Esophagus muscularis mucosa (tissue), 4 donors: ENCODE measurements at regions not wholly inside any gene's neighbourhood (a gene's known extent, or its start where the extent isn't known, plus 50 kb on each side); places are given as distances from the start of the nearest gene placed in this dataset.

Experiments
- DNase-seq: peaks from one replicate; pipeline ENCODE4 v3.0.0-alpha.2; 2017; ENCODE audit errors: extremely low spot score
- H3K27ac ChIP-seq, 4 donors: fragments of 200-600 bp; sonication (generic); replicated peaks in 1 of 4; 1 replicate in 3 of 4; 2 replicates in 1 of 4; pipeline ENCODE4 v1.5.1; 2016 to 2019; ENCODE audit warnings: mild to moderate bottlenecking in 1 of 4
- H3K27me3 ChIP-seq, 4 donors: fragments of 200-600 bp; sonication (generic); one replicate each; pipeline versions ENCODE4 v1.5.1 to v1.6.0; 2016 to 2019
- H3K36me3 ChIP-seq, 4 donors: fragments of 200-600 bp; sonication (generic); one replicate each; pipeline ENCODE4 v1.5.1; 2016 to 2019
- H3K4me1 ChIP-seq, 4 donors: fragments of 200-600 bp; sonication (generic); one replicate each; pipeline ENCODE4 v1.5.1; 2016 to 2019
- H3K4me3 ChIP-seq, 4 donors: fragments of 200-600 bp; sonication (generic); 1 replicate in 2 of 4; 2 replicates in 2 of 4; pipeline ENCODE4 v1.5.1; 2016 to 2019; ENCODE audit warnings: mild to moderate bottlenecking in 4 of 4, moderate library complexity in 1 of 4
- H3K9me3 ChIP-seq, 4 donors: fragments of 200-600 bp; sonication (generic); 1 replicate in 3 of 4; 2 replicates in 1 of 4; pipeline ENCODE4 v1.5.1; 2016 to 2019
- CTCF ChIP-seq, 3 experiments: fragments of 200-600 bp in 2 of 3; fragments of 450-650 bp in 1 of 3; sonication (generic) in 2 of 3; IDR thresholded peaks; one replicate each; pipeline ENCODE4 v1.5.1; 2017 to 2019; ENCODE audit warnings: antibody characterized with exemption in 3 of 3, mild to moderate bottlenecking in 2 of 3, moderate library complexity in 1 of 3
- EP300 ChIP-seq: sonication (generic); formaldehyde crosslinking; IDR thresholded peaks from one replicate; pipeline ENCODE4 v1.6.1; 2017; ENCODE audit warnings: antibody characterized with exemption
- POLR2A ChIP-seq: fragments of 450-650 bp; IDR thresholded peaks from one replicate; pipeline ENCODE4 v1.6.1; 2017; ENCODE audit warnings: antibody characterized with exemption, moderate library complexity, mild to moderate bottlenecking, low read depth
- POLR2AphosphoS5 ChIP-seq, 2 donors: sonication (generic); formaldehyde crosslinking; IDR thresholded peaks; one replicate each; pipeline ENCODE4 v1.6.1; 2017; ENCODE audit warnings: antibody characterized with exemption in 2 of 2
- WGBS: methylation state at CpG from one replicate; pipeline ENCODE4 v1.1.5; 2018; 5-methylcytosine and 5-hydroxymethylcytosine counted together
- intact Hi-C: fragments of 100-400 bp; cut with DNase I; formaldehyde crosslinking; loops from one replicate; pipeline ENCODE4 v1.15.1; 2023

DNA sequence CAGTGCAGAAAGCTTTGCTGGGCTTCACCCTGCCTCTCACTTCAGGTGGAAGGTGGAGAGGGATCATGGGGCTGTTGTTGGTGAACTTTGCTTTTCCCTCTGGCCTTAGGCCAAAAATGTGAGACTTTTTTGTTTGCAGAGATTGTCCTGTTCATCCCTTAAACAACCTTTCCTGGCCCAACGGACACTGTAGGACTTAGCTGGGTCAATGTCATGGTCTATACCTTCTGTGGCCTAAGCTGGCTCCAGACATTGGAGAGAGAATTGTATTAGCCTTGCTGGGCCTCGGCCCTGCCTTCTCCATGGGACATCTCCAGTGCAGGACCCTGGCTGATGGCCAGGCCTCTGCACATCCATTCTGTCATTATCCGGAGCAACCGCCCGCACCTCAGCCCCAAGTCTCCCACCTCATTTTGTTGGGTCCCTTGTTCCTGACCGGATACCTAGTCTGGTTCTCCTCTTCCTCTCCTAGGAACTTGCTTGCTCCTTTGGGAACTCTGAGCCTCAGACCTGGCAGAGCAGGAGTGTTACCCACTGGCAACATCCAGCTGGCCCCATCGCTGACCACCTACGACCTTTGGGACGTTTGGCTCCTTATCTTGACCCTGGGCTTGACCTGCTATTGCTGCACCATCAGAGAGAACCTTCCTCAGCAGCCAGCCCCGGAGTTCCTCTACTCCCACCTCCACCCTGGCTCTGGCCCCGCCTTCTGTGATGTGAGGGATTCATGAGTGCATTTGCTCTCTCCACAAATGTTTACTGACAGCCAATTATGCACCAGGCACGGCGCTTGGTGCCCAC is 128.2 kb downstream of the BANF2 start:
- intact Hi-C loops = no loop called here
- H3K4me3 ChIP-seq = no peak overlapping the region
- no peaks in the 10 kb centered on the region for H3K27me3 ChIP-seq
- DNase-seq = no peak
- H3K36me3 ChIP-seq = no peaks in the 10 kb centered on the region
- TF ChIP-seq POLR2AphosphoS5 (IDR thresholded peaks at IDR 0.05) (no peak), CTCF (IDR thresholded peaks at IDR 0.05) (no peak), EP300 (no peak), POLR2A (no peak)
- peaks cover 0 to 17% (median 12%) of the 10 kb centered on the region in 4 donors for H3K4me1 ChIP-seq
- no peak overlapping the region for H3K27ac ChIP-seq
- WGBS = 96% methylated on average over 13 of the region's 13 CpGs
- H3K9me3 ChIP-seq = no peaks in the 10 kb centered on the region

DNA sequence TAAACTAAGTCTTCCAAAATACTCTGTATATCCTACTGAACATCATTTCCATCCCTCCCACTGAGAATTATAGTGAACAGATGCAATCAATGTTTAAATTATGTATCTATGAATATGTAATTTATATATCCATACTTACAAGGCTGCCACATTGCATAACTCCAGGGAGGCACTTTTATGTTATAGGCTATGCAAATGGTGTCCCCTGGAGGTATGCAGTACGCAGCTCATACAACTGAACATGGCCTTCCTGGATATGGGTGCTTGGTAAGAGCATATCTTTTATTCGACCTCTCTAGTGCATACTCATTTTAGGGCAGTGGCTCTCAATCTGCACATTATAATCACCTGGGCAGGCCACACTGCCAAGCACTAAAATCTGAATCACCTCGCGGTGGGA is 127.3 kb downstream of the BANF2 start:
- Histone ChIP-seq H3K9me3 (no peaks in the 10 kb centered on the region), H3K27ac (no peak overlapping the region), H3K4me1 (peaks cover 0 to 21% (median 12%) of the 10 kb centered on the region in 4 donors), H3K27me3 (no peaks in the 10 kb centered on the region), H3K4me3 (no peak overlapping the region), H3K36me3 (no peaks in the 10 kb centered on the region)
- no peak for DNase-seq
- intact Hi-C loops = no loop called here
- no peak for TF ChIP-seq POLR2A
- whole genome bisulfite sequencing = 71% methylated on average over 4 of the region's 4 CpGs

DNA sequence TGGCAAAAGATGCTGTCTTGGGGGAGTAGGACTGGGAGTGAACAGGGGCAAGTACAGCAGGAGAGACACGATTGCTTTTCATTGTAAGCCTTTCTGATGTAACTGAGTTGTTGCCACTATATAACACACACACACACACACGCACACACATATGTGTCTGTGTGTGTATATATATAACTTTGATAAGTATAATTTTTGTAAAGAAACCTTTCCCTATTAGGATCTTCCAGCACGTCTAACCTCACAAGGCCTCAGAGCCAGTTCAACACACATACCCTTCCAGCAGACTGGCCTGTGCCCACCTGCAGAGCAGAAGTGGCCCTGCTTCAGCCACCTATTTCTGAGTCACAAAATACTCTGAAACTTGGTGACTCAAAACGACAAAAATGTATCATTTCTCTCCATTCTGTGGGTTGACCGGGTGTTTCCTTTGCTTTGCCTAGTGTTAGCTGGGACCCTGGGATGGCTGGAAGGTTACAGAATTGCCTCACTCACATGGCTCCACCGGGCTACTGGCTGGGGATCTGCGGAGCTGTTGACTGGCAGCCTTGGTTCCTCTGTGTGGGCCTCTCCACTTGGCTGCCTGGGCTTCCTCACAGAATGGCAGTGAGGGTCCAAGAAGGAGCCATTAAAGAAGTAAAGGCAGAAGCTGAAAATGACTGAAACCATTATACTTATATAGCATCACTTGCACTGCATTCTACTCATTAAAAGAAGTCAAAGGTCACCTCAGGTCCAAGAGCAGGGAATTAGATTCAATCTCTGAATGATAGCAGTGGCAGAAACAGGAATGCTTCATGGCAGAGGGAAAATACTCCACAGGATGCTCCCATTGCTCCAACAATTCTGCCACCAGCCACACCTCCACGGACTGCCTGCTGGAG is 126.4 kb downstream of the BANF2 start:
- Histone ChIP-seq H3K4me1 (peaks cover 0 to 21% (median 14%) of the 10 kb centered on the region in 4 donors), H3K27me3 (no peaks in the 10 kb centered on the region), H3K27ac (peak overlapping the region in 1 of 4 donors; percentile 27), H3K9me3 (no peaks in the 10 kb centered on the region), H3K36me3 (no peaks in the 10 kb centered on the region), H3K4me3 (no peak overlapping the region)
- TF ChIP-seq CTCF (IDR thresholded peaks at IDR 0.05) (no peak), POLR2A (no peak), EP300 (no peak), POLR2AphosphoS5 (IDR thresholded peaks at IDR 0.05) (no peak)
- WGBS = 90% methylated on average over 8 of the region's 8 CpGs
- intact Hi-C loops = no loop called here
- DNase-seq = no peak

DNA sequence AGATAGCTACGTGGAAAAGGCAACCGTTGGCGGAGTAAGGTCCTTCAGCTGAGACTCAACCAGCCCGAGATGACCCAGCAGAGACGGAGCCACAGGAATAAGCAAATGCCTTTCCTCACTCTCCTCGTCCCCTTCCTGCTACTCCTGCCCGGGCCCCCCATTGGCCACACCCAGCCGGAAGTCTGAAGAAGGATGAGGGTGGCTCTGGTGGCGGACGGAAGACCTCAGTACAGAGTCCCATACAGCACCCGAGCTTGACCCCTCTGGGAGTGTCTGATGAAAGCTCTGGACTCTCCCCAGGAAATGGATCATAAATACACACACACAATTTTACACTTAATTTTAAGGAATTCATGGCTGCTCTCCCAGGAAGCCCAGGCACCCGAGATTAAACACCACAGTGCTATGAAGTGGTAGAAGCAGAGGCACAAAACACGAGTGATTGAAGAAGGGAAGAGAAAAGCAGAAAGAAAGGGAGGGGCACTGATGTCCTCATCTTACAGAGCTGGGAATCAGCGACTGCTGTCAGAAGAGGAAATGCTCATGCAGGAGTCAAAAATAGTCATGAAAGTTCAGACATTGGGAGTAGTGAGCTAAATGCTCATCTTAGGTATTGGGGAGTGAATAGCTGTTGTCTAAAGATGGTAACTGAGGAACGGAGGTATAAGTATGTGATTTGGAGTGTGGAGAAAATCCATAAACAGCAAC is 125.6 kb downstream of the BANF2 start:
- H3K9me3 ChIP-seq = no peaks in the 10 kb centered on the region
- H3K36me3 ChIP-seq = no peaks in the 10 kb centered on the region
- TF ChIP-seq POLR2AphosphoS5 (IDR thresholded peaks at IDR 0.05) (no peak), CTCF (IDR thresholded peaks at IDR 0.05) (no peak), EP300 (no peak), POLR2A (no peak)
- no peaks in the 10 kb centered on the region for H3K27me3 ChIP-seq
- DNase-seq = no peak
- H3K27ac ChIP-seq = peak overlapping the region in 2 of 4 donors; percentile 15 to 27
- 66% methylated on average over 15 of the region's 15 CpGs for WGBS
- peaks cover 0 to 18% (median 14%) of the 10 kb centered on the region in 4 donors for H3K4me1 ChIP-seq
- intact Hi-C loops = no loop called here
- no peak overlapping the region for H3K4me3 ChIP-seq
